MM.1S (cell line): ENCODE measurements at regions not wholly inside any gene's neighbourhood (a gene's known extent, or its start where the extent isn't known, plus 50 kb on each side); places are given as distances from the start of the nearest gene placed in this dataset.

Source experiments
- CTCF ChIP-seq: fragments of 300-600 bp; sonication (generic); IDR thresholded peaks from 2 replicates; pipeline ENCODE4 v1.5.1; 2016; ENCODE audit warnings: antibody characterized with exemption, low read length, mixed read lengths
- EZH2 ChIP-seq: fragments of 300-600 bp; sonication (generic); optimal IDR thresholded peaks from 2 replicates; pipeline ENCODE3; 2017; ENCODE audit warnings: low read depth, mild to moderate bottlenecking, antibody characterized with exemption, low read length, mixed read lengths
- EZH2phosphoT487 ChIP-seq: fragments of 300-600 bp; sonication (generic); IDR thresholded peaks from 2 replicates; pipeline ENCODE4 v1.6.1; 2018; ENCODE audit warnings: antibody characterized with exemption, low read length

- TF ChIP-seq CTCF (no peak), EZH2 (no peak), EZH2phosphoT487 (no peak)
Measured at GRCh38 chr11:71062199-71062598, 190.2 kb downstream of the SHANK2 start.
